ENCODE measurements at regions not wholly inside any gene's neighbourhood (a gene's known extent, or its start where the extent isn't known, plus 50 kb on each side); places are given as distances from the start of the nearest gene placed in this dataset.
"Not testable (repeated sequence)": the region's sequence is repeated elsewhere in the genome, so short reads cannot be mapped to it uniquely, and the experiment has no call there.

DNA sequence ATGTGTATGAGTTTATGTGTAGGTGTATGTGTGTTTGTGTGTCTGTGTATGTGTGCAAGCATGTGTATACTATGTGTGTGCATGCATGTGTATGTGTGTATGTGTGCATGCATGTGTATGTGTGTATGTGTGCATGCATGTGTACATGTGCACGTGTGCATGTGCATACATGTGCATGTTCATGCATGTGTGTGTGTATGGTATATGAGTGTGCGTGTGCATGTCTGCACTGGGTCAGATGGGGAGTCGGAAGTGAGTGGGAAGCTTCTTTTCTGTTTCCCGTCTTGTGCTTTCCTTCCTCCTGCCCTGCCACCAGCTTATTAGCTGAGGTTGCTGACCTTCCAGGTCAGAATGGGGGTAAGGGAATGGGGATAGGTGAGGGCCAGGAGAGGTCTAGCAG lies 174.7 kb downstream of the MAP2K4 start:
- Mint-ChIP-seq H3K27me3 (no peaks in the 10 kb centered on the region), H3K9me3 (peaks cover 0 to 4% of the 10 kb centered on the region in 2 donors), H3K4me1 (no peaks in the 10 kb centered on the region), H3K4me3 (no peak overlapping the region), H3K27ac (no peak overlapping the region)
- ATAC-seq = no peak
- no peak for DNase-seq

DNA sequence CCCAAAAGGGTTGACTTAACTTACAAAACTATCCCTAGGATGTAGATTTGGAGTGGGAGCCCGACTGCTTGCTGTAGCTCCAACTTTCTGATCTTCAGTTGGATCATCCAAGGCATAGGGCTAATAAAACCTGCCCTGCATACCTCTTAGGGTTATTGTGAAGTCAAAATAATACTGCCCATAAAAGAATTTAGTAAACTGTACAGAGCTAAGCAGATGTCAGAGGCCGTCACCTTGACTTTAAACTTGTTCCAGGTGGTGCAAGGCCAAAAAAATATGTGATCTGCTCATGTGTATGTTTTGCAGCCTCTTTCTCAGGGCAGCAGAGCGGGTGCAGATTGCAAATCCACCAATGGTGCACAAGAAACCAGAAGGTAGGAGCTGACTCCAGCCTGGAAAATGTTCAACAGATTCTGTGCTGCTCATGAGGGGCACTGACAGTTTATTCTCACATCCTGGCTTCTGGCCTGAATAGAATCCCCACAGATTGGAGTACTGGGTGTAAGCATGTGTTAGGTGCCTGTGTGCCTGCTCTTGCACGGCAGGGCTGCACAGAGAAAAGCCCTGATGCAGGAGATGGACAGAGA lies 180.7 kb downstream of the MAP2K4 start:
- H3K27me3 Mint-ChIP-seq = no peaks in the 10 kb centered on the region
- no peak for ATAC-seq
- H3K27ac Mint-ChIP-seq = no peak overlapping the region

DNA sequence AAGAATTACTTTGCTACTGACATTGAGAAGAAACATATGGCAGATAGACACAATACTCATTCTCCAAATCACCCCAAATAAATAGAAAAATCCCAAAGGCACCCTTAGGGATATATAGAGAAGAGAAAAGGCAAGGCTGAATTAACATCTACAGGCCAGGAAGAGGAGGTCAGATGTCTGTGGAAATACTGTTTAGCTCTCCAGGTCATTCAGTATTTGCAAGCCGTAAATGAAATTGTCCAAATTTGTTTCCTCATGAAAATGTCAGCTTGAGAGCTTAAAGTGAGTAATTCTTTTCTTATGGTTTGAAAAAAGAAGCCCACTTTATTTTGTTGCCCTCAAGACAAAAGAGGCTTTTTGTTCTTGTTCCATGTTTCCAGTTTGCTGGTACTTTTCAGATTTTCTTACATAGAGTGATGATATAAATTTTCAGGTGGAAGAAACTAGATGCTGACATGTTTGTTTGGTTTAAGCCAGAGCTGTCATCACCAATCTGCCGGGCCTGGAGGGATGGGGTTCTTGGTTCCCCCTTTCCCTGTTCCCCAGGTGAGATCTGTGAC lies 189.0 kb downstream of the MAP2K4 start:
- Mint-ChIP-seq H3K27me3 (no peaks in the 10 kb centered on the region), H3K9me3 (no peaks in the 10 kb centered on the region), H3K4me1 (no peaks in the 10 kb centered on the region), H3K27ac (no peak overlapping the region), H3K4me3 (no peak overlapping the region)
- no peak for ATAC-seq
- no peak for DNase-seq

More for the DNA sequence above, 180.7 kb downstream of the MAP2K4 start:
- H3K9me3 Mint-ChIP-seq = no peaks in the 10 kb centered on the region
- no peaks in the 10 kb centered on the region for H3K4me1 Mint-ChIP-seq
- no peak for DNase-seq
- H3K4me3 Mint-ChIP-seq = no peak overlapping the region

DNA sequence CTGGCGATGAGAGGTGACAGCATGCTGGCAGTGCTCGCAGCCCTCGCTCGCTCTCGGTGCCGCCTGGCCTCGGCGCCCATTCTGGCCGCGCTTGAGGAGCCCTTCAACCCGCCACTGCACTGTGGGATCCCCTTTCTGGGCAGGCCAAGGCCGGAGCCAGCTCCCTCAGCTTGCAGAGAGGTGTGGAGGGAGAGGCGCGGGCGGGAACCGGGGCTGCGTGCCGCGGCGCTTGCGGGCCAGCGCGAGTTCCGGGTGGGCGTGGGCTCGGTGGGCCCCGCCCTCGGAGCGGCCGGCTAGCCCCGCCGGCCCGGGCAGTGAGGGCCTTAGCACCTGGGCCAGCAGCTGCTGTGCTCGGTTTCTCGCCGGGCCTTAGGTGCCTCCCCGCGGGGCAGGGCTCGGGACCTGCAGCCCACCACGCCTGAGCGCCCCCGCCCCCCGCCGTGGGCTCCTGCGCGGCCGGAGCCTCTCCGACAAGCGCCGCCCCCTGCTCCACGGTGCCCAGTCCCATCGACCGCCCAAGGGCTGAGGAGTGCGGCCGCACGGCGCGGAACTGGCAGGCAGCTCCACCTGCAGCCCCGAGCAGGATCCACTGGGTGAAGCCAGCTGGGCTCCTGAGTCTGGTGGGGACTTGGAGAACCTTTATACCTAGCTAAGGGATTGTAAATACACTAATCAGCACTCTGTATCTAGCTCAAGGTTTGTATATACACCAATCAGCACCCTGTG lies 200.2 kb downstream of the MAP2K4 start:
- H3K4me3 Mint-ChIP-seq, H3K27me3 Mint-ChIP-seq, H3K4me1 Mint-ChIP-seq, ATAC-seq, DNase-seq, H3K27ac Mint-ChIP-seq: not testable (repeated sequence)
- peaks cover 7 to 10% of the 10 kb centered on the region in 2 donors for H3K9me3 Mint-ChIP-seq

DNA sequence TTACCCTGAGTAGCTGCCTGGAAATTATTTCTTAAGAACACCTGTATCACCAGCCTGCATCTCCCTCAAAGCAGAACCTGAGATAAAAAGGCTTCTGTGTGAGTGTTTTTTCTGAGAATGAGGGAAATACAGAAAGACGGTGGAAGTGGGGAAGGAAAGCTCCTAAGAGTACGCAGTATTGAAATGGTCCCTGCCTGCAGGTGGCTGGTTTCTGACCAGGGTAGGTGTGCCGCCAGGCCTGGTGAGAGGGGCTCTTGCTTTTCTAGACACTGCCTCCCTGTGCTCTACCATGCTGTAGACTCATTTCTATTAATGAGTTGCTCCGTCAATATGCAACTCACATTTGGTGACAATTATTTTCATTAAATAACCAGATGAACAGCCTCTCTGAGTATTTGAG lies 201.7 kb downstream of the MAP2K4 start:
- no peak for ATAC-seq

DNA sequence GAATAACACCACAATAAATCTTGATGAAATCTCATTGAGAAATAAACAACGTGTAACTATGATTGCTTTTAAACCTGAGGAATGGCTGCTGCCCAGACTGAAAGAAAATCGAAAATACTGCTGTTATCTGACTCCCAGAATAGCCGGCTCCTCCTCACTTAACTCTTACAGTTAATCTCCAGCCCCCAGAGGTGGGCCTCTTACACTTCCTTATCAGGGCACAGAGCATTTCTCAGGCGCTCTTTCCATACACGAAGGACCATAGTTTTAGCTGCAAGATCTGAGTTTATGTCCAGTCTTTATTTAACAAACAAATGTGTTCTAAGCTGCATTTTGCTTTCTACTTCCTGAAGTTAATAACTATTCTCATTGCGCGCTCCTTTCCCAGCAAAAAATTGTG lies 206.9 kb downstream of the MAP2K4 start:
- Mint-ChIP-seq H3K4me3 (no peak overlapping the region), H3K27ac (no peak overlapping the region), H3K4me1 (no peaks in the 10 kb centered on the region), H3K27me3 (no peaks in the 10 kb centered on the region), H3K9me3 (no peaks in the 10 kb centered on the region)
- DNase-seq = no peak
- ATAC-seq = no peak

More for the DNA sequence above, 201.7 kb downstream of the MAP2K4 start:
- H3K4me1 Mint-ChIP-seq = no peaks in the 10 kb centered on the region
- H3K9me3 Mint-ChIP-seq = peaks cover 7 to 10% of the 10 kb centered on the region in 2 donors
- no peak overlapping the region for H3K27ac Mint-ChIP-seq
- no peaks in the 10 kb centered on the region for H3K27me3 Mint-ChIP-seq
- no peak for DNase-seq
- H3K4me3 Mint-ChIP-seq = no peak overlapping the region

DNA sequence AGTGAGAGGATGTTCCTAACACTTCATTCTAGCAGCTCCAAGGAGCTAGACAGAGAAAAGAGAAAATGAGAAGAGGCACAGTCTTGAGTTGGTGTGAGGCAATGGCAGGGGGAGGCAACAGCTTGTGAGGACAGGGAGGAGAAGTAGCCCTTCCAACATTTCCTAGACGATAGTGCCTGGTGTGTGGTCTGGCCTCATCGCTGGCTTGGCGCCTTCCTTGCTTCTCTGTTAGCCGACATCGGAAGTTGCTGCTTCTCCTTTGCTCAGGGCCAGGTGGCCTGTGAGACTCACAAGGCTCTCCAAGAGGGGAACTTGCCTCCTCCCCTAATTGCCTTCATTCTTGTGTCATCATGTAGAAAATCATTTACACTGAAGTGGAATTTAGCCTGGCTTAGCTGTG lies 208.7 kb downstream of the MAP2K4 start:
- Mint-ChIP-seq H3K27me3 (no peaks in the 10 kb centered on the region), H3K4me1 (no peaks in the 10 kb centered on the region), H3K4me3 (no peak overlapping the region), H3K27ac (no peak overlapping the region), H3K9me3 (no peaks in the 10 kb centered on the region)
- ATAC-seq (no peak), DNase-seq (no peak)

DNA sequence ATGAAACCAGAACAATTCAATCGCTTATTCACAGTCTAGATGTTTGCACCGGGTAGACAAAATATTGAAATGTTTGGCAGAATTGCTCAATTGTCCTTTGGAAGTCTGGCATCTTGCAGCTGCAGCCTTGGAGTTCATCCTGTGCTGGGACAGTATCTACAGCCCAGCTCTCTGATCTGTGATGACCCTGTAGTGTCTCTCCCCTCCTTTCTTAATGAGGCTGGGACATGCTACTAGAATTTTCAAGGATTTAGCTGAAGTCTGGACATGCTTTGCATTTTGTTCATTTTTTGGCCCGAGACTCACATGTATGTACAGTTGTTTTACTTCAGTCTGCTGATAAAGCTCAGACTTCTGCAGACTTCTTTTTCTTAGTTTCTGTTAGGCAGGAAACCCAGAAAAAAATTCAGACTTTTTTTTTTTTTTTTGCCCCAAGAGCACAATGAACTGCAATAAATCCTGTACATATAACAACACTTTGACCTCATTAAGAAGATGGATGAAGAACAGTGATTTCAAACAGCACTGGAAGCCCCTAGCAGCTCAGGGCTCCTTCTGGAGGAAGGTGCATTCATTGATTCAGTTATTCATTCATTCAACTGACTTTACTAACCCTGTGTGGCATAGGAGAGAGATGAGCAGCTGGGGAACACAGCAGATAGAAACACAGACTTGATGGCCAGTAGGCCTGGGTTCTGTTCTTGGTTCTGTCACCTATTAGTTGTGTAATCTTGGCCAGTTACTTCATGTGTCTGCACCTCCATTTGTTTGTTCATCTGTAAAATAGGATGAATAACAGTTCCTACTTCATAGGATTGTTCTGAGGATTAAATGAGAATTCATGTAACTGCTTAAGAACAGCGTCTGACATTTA lies 210.0 kb downstream of the MAP2K4 start:
- no peak for ATAC-seq
- Mint-ChIP-seq H3K9me3 (no peaks in the 10 kb centered on the region), H3K4me1 (no peaks in the 10 kb centered on the region), H3K27me3 (no peaks in the 10 kb centered on the region), H3K27ac (no peak overlapping the region), H3K4me3 (no peak overlapping the region)
- no peak for DNase-seq

DNA sequence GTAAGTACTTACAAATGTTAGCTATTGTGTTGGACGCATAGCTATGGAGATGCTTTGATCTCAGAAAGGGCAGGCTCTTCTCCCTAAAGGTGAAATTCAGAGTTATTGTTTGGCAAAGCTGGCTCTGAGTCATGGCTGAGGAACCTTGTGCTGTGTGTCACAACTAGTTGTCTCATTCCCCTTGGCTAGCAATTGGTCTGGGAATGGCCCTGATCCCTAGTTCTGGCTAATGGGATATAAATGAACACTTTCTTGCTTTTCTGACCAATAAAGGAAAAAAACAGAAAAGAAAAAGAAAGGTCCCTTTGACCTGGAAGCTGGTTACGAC lies 210.6 kb downstream of the MAP2K4 start:
- Mint-ChIP-seq H3K27me3 (no peaks in the 10 kb centered on the region), H3K4me1 (no peaks in the 10 kb centered on the region), H3K27ac (no peak overlapping the region), H3K4me3 (no peak overlapping the region), H3K9me3 (no peaks in the 10 kb centered on the region)
- DNase-seq (no peak), ATAC-seq (no peak)

DNA sequence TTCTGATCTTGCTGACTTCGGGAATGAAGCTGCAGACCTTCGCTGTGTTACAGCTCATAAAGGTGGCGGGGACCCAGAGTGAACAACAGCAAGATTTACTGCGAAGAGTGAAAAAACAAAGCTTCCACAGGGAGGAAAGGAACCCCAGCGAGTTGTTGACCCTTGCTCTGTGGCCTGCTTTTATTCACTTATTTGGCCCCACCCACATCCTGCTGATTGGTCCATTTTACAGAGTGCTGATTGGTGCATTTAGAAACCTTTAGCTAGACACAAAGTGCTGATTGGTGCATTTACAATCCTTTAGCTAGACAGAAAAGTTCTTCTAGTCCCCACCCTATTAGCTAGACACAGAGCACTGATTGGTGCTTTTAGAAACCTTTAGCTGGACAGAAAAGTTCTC lies 218.3 kb downstream of the MAP2K4 start:
- not testable (repeated sequence) for ATAC-seq, H3K9me3 Mint-ChIP-seq, H3K4me3 Mint-ChIP-seq, H3K27ac Mint-ChIP-seq, H3K27me3 Mint-ChIP-seq, H3K4me1 Mint-ChIP-seq, DNase-seq

DNA sequence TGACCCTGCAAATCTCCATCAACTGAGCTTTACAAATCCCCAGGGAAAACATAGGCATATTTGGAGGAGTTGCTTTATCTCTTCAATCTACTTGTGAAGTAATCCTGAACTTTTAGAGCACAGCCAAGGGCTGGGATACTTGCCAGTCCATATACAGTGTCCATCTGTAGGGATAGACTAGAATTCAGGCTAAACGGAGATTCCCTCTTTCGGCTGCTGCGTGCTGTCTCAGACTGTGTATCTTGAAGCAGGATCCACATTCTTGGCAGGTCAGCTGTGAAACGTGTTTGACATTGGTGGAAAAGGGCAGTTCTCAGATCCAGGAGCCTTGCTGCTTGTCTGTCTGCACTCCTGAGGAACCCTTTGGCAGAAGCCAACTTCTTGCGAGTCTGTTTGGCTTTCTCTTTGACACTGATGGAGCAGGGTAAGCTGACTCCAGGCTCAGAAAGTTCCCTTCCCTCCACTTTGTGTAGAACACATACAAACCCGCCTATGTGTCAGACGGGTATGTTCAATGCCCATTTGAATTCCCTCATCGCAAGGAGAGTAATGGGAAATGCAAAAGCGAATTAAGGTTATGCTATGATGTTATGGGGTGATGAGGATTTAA lies 221.8 kb downstream of the MAP2K4 start:
- ATAC-seq (no peak), DNase-seq (no peak)
- H3K27me3 Mint-ChIP-seq = peaks cover 10% of the 10 kb centered on the region
- no peak overlapping the region for H3K4me3 Mint-ChIP-seq
- no peaks in the 10 kb centered on the region for H3K9me3 Mint-ChIP-seq
- no peak overlapping the region for H3K27ac Mint-ChIP-seq
- no peaks in the 10 kb centered on the region for H3K4me1 Mint-ChIP-seq

DNA sequence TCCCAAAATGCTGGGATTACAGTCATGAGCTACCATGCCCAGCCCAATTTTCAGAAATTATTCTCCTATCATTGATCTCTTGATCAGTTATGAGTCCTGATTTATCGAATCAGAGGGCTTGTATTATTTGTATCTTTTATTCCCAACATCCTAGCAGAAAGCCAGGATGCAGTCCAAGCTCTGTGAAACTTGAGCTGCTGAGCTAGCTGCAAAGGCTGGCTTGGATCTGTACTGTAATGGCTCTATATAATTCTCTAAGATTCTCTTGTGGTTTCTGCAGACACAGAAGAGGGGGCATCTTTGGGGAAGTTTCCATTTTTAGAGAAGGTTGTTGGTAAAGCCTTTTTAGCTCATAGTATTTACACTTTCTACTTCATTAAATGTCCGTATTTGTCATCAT lies 227.1 kb downstream of the MAP2K4 start:
- Mint-ChIP-seq H3K4me1 (no peaks in the 10 kb centered on the region), H3K27ac (no peak overlapping the region), H3K27me3 (peaks cover 32% of the 10 kb centered on the region), H3K9me3 (no peaks in the 10 kb centered on the region), H3K4me3 (no peak overlapping the region)
- DNase-seq = no peak
- no peak for ATAC-seq

DNA sequence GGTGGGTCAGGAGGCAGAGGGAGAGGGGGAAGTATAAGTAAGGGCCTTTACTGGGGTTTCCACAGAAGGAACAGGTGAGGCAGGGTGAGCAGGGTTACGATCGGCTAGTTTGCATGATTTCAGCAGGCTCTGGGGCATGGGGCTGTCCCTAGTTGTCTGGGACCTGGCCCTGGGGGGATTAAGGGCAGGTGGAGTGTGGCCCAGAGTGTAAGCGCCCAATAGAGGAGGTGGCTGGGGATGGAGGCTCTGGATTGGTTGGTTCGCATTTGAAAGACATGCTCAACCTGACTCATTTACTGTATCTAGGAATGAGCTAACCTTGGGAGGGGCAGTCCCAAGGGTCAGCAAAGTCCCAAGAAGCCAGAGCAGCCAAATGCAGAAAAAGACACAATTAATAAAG lies 230.3 kb downstream of the MAP2K4 start:
- no peak overlapping the region for H3K27ac Mint-ChIP-seq
- ATAC-seq = no peak
- H3K4me1 Mint-ChIP-seq = no peaks in the 10 kb centered on the region
- no peak for DNase-seq
- no peaks in the 10 kb centered on the region for H3K9me3 Mint-ChIP-seq
- H3K4me3 Mint-ChIP-seq = no peak overlapping the region
- H3K27me3 Mint-ChIP-seq = peaks cover 28% of the 10 kb centered on the region

DNA sequence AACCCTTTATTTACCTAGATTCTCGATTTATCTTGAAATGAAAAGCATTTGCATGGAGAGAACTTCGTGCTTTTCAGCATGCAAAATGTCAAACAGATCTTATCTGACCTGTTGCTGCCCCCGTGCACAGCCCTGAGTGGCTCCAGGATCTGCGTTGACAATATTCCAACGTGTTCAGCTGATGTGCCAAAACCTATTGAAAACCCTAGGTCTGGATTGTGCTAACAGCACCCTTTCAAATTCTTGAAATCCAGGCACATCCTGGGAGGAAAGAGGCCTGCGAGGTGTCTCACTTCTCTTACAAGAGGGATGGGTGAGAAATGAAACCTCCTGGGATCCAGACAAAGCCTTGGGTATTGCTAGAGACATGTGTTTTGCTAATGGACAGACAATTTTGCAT lies 231.8 kb downstream of the MAP2K4 start:
- no peaks in the 10 kb centered on the region for H3K9me3 Mint-ChIP-seq
- H3K27ac Mint-ChIP-seq = no peak overlapping the region
- H3K4me3 Mint-ChIP-seq = no peak overlapping the region
- H3K27me3 Mint-ChIP-seq = peaks cover 23% of the 10 kb centered on the region
- no peaks in the 10 kb centered on the region for H3K4me1 Mint-ChIP-seq
- no peak for DNase-seq
- no peak for ATAC-seq

DNA sequence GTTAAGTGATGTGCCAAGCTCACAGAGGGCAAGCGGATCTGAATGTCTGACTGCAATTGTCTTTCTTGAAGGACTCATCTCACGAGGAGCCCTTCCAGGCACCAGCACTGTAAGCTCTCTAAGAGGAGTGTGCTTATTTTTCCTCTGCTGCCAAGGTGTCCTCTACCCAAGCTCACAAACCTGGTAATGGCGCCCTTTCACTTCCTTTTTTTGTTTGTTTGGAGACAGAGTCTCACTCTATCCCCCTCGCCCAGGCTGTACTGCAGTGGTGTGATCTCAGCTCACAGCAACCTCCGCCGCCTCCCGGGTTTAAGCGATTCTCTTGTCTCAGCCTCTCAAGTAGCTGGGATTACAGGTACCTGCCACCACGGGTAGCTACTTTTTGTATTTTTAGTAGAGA lies 233.8 kb downstream of the MAP2K4 start:
- no peaks in the 10 kb centered on the region for H3K9me3 Mint-ChIP-seq
- H3K4me1 Mint-ChIP-seq = no peaks in the 10 kb centered on the region
- H3K27ac Mint-ChIP-seq = no peak overlapping the region
- H3K4me3 Mint-ChIP-seq = no peak overlapping the region
- no peak for ATAC-seq
- peaks cover 15% of the 10 kb centered on the region for H3K27me3 Mint-ChIP-seq
- no peak for DNase-seq
